RWPE1 (cell line): ENCODE measurements at regions not wholly inside any gene's neighbourhood (a gene's known extent, or its start where the extent isn't known, plus 50 kb on each side); places are given as distances from the start of the nearest gene placed in this dataset.
A peak's percentile ranks its signal among the peaks of the same experiment; 100 is the strongest.

Experiments used
- CTCF ChIA-PET: fragments of 350-600 bp; sonication (Branson Sonifier 250); formaldehyde crosslinking; extraction: SDS; loops from one replicate; lab custom pipeline; 2021; lab: Yijun Ruan, JAX
- POLR2A ChIA-PET: fragments of 400-600 bp; formaldehyde crosslinking; extraction: SDS; loops from one replicate; lab custom pipeline; 2020; ENCODE audit warnings: antibody characterized with exemption; ENCODE audit not compliant: low non-redundant PET; lab: Yijun Ruan, JAX
- DNase-seq: peaks from one replicate; pipeline ENCODE4 v3.0.0; 2012; ENCODE audit warnings: low spot score
- H3K27ac ChIP-seq: fragments of 450-650 bp; 2 replicates; pipeline ENCODE4 v1.5.1; 2017
- TF ChIP-seq, protein P1 (sequence below): fragments of 450-650 bp; conservative IDR thresholded peaks from 2 replicates; pipeline ENCODE4 v1.5.1; 2017; ENCODE audit warnings: low read depth, mild to moderate bottlenecking

- TF ChIP-seq, protein P1, sequence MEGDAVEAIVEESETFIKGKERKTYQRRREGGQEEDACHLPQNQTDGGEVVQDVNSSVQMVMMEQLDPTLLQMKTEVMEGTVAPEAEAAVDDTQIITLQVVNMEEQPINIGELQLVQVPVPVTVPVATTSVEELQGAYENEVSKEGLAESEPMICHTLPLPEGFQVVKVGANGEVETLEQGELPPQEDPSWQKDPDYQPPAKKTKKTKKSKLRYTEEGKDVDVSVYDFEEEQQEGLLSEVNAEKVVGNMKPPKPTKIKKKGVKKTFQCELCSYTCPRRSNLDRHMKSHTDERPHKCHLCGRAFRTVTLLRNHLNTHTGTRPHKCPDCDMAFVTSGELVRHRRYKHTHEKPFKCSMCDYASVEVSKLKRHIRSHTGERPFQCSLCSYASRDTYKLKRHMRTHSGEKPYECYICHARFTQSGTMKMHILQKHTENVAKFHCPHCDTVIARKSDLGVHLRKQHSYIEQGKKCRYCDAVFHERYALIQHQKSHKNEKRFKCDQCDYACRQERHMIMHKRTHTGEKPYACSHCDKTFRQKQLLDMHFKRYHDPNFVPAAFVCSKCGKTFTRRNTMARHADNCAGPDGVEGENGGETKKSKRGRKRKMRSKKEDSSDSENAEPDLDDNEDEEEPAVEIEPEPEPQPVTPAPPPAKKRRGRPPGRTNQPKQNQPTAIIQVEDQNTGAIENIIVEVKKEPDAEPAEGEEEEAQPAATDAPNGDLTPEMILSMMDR, result no peak
- POLR2A ChIA-PET, result no interaction called here
- no peak overlapping the region for H3K27ac ChIP-seq
- DNase-seq, result no peak
- CTCF ChIA-PET, result no interaction called here
Observed at GRCh38 chr2:12587228-12587627, 129.5 kb upstream of the TRIB2 start.

GRCh38 chr2:12587729-12588522 lies 128.8 kb upstream of the TRIB2 start:
- DNase-seq, result peak; percentile 79

GRCh38 chr2:12588986-12589385 lies 127.8 kb upstream of the TRIB2 start:
- ChIA-PET CTCF (interaction anchor here (1.1 kb wide), 1 partner anchor 26 kb away, joined by 3 read pairs; no protein-coding TSS in a partner anchor), POLR2A (no interaction called here)
- TF ChIP-seq, protein P1, result no peak
- no peak overlapping the region for H3K27ac ChIP-seq
- DNase-seq, result no peak

More at GRCh38 chr2:12587729-12588522, 128.8 kb upstream of the TRIB2 start:
- ChIA-PET CTCF (interaction anchor here (0.6 to 1.1 kb wide), 2 partner anchors 24 to 236 kb away, joined by 3 to 5 read pairs; no protein-coding TSS in a partner anchor), POLR2A (no interaction called here)
- H3K27ac ChIP-seq, result peak overlapping the region; percentile 50; the same call in 1 of the 2 replicates
- TF ChIP-seq, protein P1, result no peak

- TF ChIP-seq, protein P1, result no peak
- no peak overlapping the region for H3K27ac ChIP-seq
- CTCF ChIA-PET, result no interaction called here
- POLR2A ChIA-PET, result no interaction called here
- no peak for DNase-seq
Observed at GRCh38 chr2:12589802-12590320, 126.9 kb upstream of the TRIB2 start.

DNA sequence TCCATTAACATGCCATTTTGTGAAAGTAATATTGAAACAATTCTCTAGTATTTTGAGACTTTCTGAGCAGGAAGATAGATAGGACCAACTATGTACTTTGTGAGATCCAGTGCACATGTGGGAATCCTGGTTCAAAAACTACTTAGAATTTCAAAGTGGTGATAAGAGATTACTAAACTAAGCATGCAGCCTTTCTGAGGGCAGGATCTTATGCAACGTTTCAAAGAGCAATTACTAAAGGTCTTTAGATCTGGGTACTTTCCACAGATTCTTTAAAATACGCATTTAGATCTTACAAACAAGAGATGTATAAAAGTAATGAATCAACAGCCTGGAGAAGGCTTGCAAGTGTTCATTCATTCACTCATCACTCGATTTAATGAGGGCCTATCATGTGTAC lies 124.4 kb upstream of the TRIB2 start:
- POLR2A ChIA-PET, result no interaction called here
- DNase-seq, result no peak
- TF ChIP-seq, protein P1, result no peak
- H3K27ac ChIP-seq, result no peak overlapping the region
- CTCF ChIA-PET, result no interaction called here

DNA sequence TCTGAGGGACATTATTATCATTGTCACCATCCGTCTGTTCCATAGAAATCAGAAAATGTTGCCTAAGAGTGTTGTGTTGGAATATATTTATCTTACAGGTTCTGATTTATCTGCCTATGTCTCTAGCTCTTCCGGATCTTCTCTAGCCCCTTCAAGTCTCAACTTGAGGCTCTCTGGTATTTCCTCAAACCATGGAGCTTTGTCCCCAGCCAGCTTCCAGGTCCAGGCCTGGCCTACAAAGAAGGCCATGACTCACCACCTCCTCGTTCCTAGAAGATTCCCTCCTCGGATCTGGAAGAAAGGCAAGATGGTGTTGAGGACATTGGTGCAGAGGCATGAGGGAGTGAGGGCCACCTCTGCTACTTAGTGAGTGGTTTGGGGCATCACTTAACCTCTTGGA lies 122.1 kb upstream of the TRIB2 start:
- TF ChIP-seq, protein P1, result no peak
- ChIA-PET POLR2A (no interaction called here), CTCF (no interaction called here)
- peak overlapping the region; percentile 6; the same call in 1 of the 2 replicates for H3K27ac ChIP-seq
- no peak for DNase-seq
